ENCODE measurements at regions not wholly inside any gene's neighbourhood (a gene's known extent, or its start where the extent isn't known, plus 50 kb on each side); places are given as distances from the start of the nearest gene placed in this dataset.
"Not testable (repeated sequence)": the region's sequence is repeated elsewhere in the genome, so short reads cannot be mapped to it uniquely, and the experiment has no call there.

DNA sequence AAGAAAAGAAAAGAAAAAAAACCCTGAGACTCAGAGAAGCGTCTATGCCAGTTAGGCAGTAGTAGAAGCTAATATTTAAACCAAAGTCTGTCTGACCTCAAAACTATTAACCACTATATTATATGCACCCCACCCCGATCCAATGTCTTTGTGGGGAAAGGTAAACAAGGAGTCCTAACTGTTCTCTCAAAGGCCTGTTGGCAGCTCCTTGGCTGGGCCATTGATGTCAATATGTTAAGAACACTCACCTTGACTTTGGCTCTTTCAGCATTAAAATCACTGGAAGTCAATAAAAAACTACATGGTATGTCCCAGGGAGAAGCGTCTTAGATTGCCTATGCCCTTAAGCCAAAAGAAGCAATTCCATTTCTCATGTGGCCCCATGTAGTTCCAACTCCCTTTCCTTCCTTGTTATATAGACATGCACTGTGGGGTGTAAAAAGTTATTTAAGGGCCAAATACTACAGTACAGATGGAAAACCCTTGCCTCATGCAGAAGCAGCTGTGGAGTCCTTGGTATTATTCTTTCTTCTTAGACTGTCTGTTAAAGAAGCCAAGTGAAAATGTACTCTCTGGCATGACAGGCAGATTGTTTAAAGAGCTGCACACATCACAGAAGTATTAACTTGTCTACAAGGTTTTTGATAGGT is 308.6 kb upstream of the RPS23 start:
- 71 to 83% (median 75%) methylated on average over 3 of the region's 3 CpGs for WGBS, 4 donors
- Histone ChIP-seq H3K27ac (no peak overlapping the region), H3K9me3 (peaks cover 0 to 27% (median 0%) of the 10 kb centered on the region in 12 donors), H3K4me1 (peaks cover 0 to 5% (median 0%) of the 10 kb centered on the region in 12 donors), H3K4me3 (no peak overlapping the region), H3K27me3 (no peaks in the 10 kb centered on the region), H3K36me3 (no peaks in the 10 kb centered on the region)
- no peak for ATAC-seq
- TF ChIP-seq, protein P1, sequence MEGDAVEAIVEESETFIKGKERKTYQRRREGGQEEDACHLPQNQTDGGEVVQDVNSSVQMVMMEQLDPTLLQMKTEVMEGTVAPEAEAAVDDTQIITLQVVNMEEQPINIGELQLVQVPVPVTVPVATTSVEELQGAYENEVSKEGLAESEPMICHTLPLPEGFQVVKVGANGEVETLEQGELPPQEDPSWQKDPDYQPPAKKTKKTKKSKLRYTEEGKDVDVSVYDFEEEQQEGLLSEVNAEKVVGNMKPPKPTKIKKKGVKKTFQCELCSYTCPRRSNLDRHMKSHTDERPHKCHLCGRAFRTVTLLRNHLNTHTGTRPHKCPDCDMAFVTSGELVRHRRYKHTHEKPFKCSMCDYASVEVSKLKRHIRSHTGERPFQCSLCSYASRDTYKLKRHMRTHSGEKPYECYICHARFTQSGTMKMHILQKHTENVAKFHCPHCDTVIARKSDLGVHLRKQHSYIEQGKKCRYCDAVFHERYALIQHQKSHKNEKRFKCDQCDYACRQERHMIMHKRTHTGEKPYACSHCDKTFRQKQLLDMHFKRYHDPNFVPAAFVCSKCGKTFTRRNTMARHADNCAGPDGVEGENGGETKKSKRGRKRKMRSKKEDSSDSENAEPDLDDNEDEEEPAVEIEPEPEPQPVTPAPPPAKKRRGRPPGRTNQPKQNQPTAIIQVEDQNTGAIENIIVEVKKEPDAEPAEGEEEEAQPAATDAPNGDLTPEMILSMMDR (IDR thresholded peaks at IDR 0.05): no peak
- no peak for TF ChIP-seq POLR2A (IDR thresholded peaks at IDR 0.05)
- intact Hi-C loops (cut with DNase I): no loop called here
- DNase-seq: no peak

DNA sequence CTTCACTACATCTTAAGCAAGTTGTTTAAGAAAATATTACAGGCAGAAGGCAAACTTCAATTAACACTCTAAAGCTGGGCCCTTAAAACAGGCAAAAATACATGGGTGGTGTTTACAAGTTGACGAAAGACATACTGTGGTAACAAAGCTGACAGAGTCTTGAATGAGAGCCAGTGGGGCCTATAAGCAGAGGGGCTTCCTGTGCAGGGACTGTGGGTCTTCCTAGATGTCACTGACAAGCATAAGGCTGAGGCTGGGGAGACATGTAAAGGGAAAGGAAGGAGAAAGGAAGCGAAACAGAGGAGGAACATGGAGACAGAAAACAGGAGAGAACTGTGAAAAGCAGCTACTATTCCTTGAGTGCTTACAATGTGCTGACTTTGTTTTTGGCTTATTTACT is 308.0 kb upstream of the RPS23 start:
- peak overlapping the region in 1 of 12 donors; percentile 16 for H3K27ac ChIP-seq

DNA sequence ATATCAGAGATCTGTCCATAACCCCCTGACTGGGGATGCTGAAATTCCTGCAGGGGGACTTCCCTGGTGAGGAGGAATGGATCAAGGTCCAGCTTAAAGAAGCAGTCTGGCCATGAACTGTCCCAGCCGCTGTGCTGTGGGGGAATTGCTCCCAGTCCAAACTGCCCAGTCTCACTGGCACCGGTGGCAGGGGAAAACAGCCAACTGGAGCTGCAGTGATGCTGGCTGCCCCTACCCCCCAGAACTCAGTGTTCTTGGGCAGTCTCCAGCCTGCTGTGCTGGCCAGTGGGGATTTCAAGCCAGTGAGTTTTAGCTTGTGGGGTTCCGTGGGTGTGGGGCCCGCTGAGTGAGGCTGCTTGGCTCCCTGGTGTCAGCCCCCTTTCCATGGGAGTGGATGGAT is 306.5 kb upstream of the RPS23 start:
- DNase-seq (no peak), ATAC-seq (peak in 1 of 4 donors; percentile 42)
- TF ChIP-seq, protein P1 (IDR thresholded peaks at IDR 0.05): no peak
- no peak for TF ChIP-seq POLR2A (IDR thresholded peaks at IDR 0.05)
- Histone ChIP-seq H3K27ac (no peak overlapping the region), H3K9me3 (peaks cover 0 to 31% (median 6%) of the 10 kb centered on the region in 12 donors), H3K36me3 (no peaks in the 10 kb centered on the region), H3K4me3 (no peak overlapping the region), H3K4me1 (peaks cover 0 to 5% (median 0%) of the 10 kb centered on the region in 12 donors), H3K27me3 (no peaks in the 10 kb centered on the region)
- intact Hi-C loops (cut with DNase I): no loop called here
- 87 to 95% (median 88%) methylated on average over 3 to 4 of the region's 4 CpGs for WGBS, 4 donors

More for the DNA sequence above, 308.0 kb upstream of the RPS23 start:
- WGBS, 4 donors: 49 to 75% (median 58%) methylated on average over 2 of the region's 2 CpGs
- Histone ChIP-seq H3K4me3 (no peak overlapping the region), H3K9me3 (peaks cover 0 to 28% (median 0%) of the 10 kb centered on the region in 12 donors), H3K27me3 (no peaks in the 10 kb centered on the region), H3K4me1 (peaks cover 0 to 5% (median 0%) of the 10 kb centered on the region in 12 donors), H3K36me3 (no peaks in the 10 kb centered on the region)
- intact Hi-C loops (cut with DNase I): no loop called here
- TF ChIP-seq POLR2A (IDR thresholded peaks at IDR 0.05): no peak
- TF ChIP-seq, protein P1 (IDR thresholded peaks at IDR 0.05): no peak
- ATAC-seq (no peak), DNase-seq (no peak)

DNA sequence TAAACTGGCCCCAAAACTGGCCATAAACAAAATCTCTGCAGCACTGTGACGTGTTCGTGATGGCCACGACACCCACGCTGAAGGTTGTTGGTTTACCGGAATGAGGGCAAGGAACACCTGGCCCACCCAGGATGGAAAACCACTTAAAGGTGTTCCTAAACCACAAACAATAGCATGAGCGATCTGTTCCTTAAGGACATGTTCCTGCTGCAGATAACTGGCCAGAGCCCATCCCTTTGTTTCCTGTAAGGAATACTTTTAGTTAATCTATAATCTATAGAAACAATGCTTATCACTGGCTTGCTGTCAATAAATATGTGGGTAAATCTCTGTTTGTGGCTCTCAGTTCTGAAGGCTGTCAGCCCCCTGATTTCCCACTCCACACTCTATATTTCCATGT is 305.2 kb upstream of the RPS23 start:
- peaks cover 0 to 31% (median 6%) of the 10 kb centered on the region in 12 donors for H3K9me3 ChIP-seq
- DNase-seq; ATAC-seq; H3K27me3 ChIP-seq; intact Hi-C loops (cut with DNase I); H3K27ac ChIP-seq; H3K36me3 ChIP-seq; H3K4me3 ChIP-seq; H3K4me1 ChIP-seq: not testable (repeated sequence)
- whole genome bisulfite sequencing, 4 donors: 94 to 96% (median 95%) methylated on average over 6 of the region's 6 CpGs

DNA sequence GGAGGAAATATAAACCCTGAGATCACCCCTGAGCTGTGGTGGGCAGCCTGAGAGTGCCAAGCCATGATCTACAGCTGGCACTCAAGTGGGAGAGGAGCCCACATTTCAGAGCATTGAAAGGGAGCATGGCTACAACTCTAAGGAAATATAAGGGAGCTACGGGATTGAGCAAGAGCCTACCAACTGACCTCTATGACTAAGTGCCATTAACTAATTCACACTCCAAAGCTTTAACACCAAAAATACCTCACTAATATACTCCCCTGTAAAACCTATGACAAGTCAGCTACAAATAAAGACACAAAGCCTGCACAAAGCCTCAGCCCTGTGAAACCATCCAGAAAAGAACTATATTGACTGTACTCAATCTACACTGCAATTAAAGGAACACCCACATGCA is 286.8 kb upstream of the RPS23 start:
- intact Hi-C loops (cut with DNase I): no loop called here
- Histone ChIP-seq H3K4me3 (no peak overlapping the region), H3K27me3 (no peaks in the 10 kb centered on the region), H3K27ac (no peak overlapping the region), H3K4me1 (peaks cover 0 to 5% (median 0%) of the 10 kb centered on the region in 12 donors), H3K9me3 (no peaks in the 10 kb centered on the region), H3K36me3 (no peaks in the 10 kb centered on the region)
- 92 to 100% (median 97%) methylated on average over 1 of the region's 1 CpG for WGBS, 4 donors
- ATAC-seq (no peak), DNase-seq (no peak)
- TF ChIP-seq, protein P1 (IDR thresholded peaks at IDR 0.05): no peak
- no peak for TF ChIP-seq POLR2A (IDR thresholded peaks at IDR 0.05)
